GM21529 (cell line): ENCODE measurements at regions not wholly inside any gene's neighbourhood (a gene's known extent, or its start where the extent isn't known, plus 50 kb on each side); places are given as distances from the start of the nearest gene placed in this dataset.

Experiments
- ATAC-seq: cut with Tn5 transposase; IDR thresholded peaks from one replicate; pipeline ENCODE4 v1.9.1; 2021; ENCODE audit not compliant: unreplicated experiment

- ATAC-seq: no peak
These were observed 393.7 kb upstream of the OPRM1 start for GRCh38 chr6:153645326-153645725.

GRCh38 chr6:153644000-153644399 is 395.0 kb upstream of the OPRM1 start:
- no peak for ATAC-seq

- ATAC-seq: no peak
These were observed 404.6 kb upstream of the OPRM1 start for GRCh38 chr6:153634416-153634815.

- no peak for ATAC-seq
These were observed 414.0 kb upstream of the OPRM1 start for GRCh38 chr6:153625089-153625488.

GRCh38 chr6:153624528-153624927 is 414.5 kb upstream of the OPRM1 start:
- ATAC-seq: no peak

DNA sequence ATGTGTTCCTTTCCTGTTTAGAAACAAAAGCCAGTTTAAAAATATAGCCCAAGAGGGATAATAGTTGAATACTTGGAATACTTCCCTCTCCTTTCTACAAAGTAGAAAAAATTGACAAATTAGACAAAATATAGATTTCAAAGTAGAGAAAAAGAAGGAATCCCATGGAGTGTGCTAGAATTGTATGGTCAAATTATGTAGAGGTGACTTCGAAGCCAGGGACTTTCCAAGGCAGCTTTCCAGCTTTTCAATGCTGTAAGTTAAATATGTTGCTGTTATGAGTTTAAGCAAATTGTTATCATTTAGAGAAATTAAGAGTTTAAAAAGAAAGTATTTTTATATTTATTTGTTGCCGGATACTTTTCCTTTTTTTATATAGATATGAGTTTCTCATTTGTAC is 415.5 kb upstream of the OPRM1 start:
- no peak for ATAC-seq

GRCh38 chr6:153621491-153621890 is 417.5 kb upstream of the OPRM1 start:
- ATAC-seq: no peak

- no peak for ATAC-seq
These were observed 418.0 kb upstream of the OPRM1 start for GRCh38 chr6:153621070-153621469.

GRCh38 chr6:153618371-153619322 is 420.4 kb upstream of the OPRM1 start:
- no peak for ATAC-seq

- ATAC-seq: no peak
These were observed 422.5 kb upstream of the OPRM1 start for GRCh38 chr6:153616506-153616905.

GRCh38 chr6:153613719-153614455 is 425.2 kb upstream of the OPRM1 start:
- no peak for ATAC-seq

DNA sequence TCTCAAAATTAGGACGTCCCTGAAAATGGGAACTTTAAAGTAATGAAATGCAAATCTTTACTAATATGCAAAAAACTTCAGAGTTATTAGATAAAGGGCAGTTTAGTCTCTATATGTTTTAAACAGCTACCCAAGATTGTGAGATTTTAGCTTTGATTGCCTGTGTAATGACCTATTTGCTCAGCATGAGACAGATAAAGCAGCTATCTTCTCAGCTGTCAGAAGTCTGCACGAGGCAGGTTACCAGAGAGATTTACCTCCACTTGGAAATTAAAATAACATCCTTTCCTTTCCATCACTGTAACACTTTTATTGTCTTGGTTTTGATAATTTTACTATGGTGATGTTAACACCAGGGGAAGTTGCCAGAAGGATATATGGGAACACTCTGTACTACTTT is 436.6 kb upstream of the OPRM1 start:
- ATAC-seq: no peak

DNA sequence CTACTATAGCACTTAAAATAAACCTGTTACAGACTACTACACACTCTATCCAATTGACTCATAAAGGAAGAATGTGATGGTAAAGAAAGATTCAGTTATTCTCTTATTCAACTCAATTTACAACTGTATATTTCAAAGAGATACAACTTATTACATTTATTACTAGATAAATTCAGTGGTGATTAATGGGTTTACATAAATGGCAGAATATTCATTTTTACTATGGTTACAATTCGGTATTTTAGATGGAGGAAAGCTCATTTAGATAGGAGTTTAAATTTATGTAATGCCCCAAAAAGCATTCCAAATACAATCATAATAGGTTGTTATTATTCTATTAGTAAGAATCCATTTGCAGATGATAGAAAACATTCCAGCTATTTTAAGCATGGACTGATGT is 439.1 kb upstream of the OPRM1 start:
- ATAC-seq: no peak

DNA sequence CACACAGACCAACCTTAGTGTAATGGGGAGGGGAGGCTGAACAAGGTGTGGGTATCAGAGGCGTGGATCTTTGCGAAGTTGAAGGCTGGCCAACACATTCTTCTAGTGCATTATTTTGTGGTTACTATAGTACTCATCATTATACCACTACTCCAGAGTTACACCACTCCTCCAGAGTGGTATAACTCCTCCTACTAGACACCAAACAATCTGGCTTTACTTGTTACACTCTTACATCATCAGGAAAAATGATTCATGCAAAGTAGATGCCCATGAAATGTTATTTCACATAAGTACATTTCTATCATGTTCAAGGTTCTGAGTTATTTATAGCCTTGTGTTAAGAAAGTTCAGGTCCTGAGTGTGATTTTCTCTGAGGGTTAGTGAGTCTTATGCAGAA is 443.1 kb upstream of the OPRM1 start:
- ATAC-seq: no peak

- no peak for ATAC-seq
These were observed 444.2 kb upstream of the OPRM1 start for GRCh38 chr6:153594871-153595270.

DNA sequence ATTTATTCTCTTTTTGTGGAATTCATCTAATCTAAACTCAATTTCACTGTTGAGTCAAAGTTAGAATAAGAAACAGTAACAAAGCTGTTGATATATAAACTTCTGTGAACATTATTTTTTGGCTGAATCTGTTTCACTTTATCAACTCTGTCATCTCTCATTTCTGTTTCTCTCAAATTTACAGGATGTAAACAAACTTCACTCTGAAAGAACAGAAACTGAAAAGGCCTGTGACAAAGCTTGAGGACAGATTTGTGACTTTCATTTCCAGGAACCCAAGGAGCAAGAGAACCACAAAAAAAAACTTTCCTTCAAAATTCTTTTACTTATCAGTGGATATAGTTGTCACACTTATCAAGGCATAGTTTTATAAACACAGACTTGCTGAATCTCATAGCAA is 447.9 kb upstream of the OPRM1 start:
- ATAC-seq: peak; percentile 72

- no peak for ATAC-seq
These were observed 448.6 kb upstream of the OPRM1 start for GRCh38 chr6:153590411-153590810.

DNA sequence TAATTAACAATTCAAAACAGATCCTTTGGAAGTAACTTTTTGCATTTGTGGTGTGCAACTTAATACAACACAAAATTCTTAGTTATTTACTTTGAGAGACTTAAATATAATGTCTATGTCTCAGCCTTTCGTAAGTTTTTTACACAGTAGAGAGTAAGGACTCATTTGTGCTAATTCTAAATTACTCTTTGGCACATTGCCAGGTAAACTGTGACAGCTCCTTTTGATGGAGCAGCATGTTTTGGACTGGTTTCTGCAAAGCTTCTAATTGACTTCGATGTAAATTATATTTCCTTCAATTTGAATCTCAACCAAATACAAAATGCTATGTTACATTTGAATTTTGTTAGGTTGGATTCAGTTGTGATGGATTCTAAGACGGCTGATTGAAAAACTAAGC is 450.7 kb upstream of the OPRM1 start:
- ATAC-seq: no peak

GRCh38 chr6:153583685-153584084 is 452.6 kb upstream of the RGS17 start:
- no peak for ATAC-seq

- ATAC-seq: no peak
These were observed 449.7 kb upstream of the RGS17 start for GRCh38 chr6:153580776-153581175.

- no peak for ATAC-seq
These were observed 444.4 kb upstream of the RGS17 start for GRCh38 chr6:153575528-153575927.

GRCh38 chr6:153574231-153574630 is 443.1 kb upstream of the RGS17 start:
- no peak for ATAC-seq
